SIG-M5 treated with dmso at 0.1 percent for 504 hours (cell line): ENCODE measurements at regions not wholly inside any gene's neighbourhood (a gene's known extent, or its start where the extent isn't known, plus 50 kb on each side); places are given as distances from the start of the nearest gene placed in this dataset.
"Not testable (repeated sequence)": the region's sequence is repeated elsewhere in the genome, so short reads cannot be mapped to it uniquely, and the experiment has no call there.

ENCODE experiments used
- DNase-seq: peaks from one replicate; lab custom pipeline; 2025; ENCODE audit not compliant: unreplicated experiment; lab: John Stamatoyannopoulos, UW

GRCh38 chr3:197431346-197431910, 124.3 kb downstream of the BDH1 start:
- DNase-seq = no peak

DNA sequence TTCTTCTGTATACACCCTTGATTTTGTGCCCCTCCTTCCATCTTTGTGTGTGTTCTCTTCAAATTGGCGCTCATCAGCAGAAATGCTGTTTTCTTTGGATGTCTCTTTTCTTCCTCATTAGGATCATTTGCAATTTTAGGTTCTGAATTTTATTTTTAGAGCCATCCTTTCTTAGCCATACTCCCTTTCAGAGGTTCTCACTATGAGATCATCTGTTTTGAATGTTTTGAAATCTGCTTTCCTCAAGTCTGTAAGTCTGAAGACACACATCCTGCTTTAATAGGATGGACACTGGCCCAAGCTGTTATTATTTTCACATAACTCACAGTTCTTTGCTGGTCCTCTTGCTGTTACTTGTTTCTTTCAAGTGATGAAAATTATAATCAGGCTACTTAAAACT, 124.8 kb downstream of the BDH1 start:
- peak; percentile 10 for DNase-seq

GRCh38 chr3:197430502-197430901, 125.3 kb downstream of the BDH1 start:
- no peak for DNase-seq

GRCh38 chr3:197428952-197429351, 126.8 kb downstream of the BDH1 start:
- DNase-seq = no peak

DNA sequence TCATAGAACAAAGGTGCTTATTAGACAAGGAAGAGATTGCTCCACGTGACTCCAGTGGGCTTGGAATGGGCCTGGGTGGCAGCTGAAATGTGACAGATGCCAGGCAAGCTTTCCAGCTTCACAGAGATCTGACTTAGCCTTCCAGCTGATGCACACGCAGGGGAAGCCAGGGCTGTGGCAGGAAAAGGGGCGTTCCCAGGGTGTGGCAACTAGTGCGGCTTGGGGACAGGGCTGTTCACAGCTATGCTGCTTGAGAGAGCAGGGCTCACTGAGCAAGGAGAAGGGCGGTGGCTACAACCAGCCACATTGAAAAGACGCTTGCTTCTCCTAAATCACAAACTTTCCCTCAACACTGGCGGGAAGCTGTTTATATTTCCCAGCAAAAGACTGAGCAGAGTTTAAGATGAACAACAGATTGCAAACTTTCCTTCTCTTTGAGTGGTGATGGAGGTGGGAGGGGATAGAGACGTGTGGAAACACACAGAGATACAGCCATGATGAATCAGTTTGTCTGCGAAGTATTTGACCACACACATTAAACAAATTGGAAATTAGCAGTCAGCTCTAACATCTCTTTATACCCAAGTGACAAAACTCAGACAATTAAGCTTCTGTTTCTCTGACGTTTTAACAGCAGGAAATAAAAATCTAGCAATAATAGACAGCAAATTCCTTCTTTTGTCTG, 127.5 kb downstream of the BDH1 start:
- DNase-seq = no peak

DNA sequence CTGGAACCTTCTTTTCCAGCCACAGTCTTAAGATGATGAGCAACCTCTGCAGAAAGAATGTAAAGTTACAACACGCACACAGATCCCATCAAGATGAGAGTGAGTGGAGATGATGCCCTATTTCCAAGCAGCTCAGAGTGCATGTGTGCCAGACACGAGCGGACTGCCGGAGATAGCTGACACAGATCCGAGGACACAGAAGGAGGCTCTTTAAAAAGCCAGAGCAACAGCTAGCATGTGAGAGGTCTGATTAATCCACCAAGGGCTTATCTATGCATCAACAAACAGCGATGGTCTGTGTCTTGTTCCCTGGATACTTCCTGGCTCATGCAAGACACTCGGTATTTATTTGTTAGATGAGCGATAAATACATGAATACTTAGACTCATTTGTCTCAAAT, 128.6 kb upstream of the DLG1 start:
- no peak for DNase-seq

DNA sequence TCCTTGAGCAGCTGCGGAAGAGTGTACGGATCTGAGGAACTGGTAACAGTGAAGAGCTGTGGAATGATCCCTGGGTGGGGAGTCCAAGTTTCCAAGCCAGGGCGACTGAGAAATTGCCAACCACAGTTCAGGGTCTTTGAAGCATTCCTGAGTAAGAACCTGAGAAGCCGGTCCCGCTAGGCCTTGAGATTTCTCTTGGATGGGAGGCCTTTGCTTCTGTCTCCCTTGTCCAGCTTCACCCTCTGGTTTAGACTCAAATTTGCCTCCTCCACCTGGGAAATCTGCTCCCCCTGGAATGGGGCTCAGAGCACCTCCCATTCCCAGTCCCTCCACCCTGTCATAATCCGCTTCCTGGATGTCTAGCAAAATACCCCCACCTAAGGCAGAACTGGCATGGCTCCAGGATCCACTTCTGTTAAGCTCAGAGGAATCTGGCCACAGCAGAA, 127.7 kb upstream of the DLG1 start:
- no peak for DNase-seq

DNA sequence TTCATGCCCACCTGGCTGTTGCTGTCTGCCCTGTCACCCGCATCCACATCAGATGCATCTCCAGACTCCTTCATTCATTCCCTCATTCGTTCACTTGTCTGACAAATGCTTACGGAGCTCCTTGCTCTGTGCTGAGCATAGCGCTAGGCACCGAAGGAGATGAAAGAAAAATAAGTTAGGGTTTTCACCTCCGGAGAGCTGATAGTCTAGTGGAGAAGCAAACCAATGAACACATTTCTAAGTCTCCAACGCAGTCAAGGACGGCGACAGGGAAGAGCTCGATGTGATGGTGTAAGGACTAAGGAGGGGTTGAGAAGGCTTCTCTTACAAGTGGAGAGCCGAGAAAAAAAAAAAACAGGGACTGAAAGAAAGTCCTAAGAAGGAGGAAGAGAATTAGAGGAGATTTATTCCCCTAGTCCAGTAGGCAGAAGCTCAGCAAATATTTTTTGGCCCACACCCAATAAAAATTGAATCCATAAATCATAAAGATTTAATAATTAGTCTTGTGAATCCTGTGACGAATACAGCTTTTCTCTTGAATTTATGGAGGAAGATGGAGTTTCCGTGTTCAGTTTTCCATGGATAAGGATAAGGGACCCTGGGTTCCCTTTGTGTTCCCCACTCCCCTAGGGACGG, 127.2 kb upstream of the DLG1 start:
- DNase-seq = no peak

- DNase-seq = no peak
These were observed 126.5 kb upstream of the DLG1 start for GRCh38 chr3:197424674-197425484.

GRCh38 chr3:197424266-197424665, 125.9 kb upstream of the DLG1 start:
- no peak for DNase-seq

DNA sequence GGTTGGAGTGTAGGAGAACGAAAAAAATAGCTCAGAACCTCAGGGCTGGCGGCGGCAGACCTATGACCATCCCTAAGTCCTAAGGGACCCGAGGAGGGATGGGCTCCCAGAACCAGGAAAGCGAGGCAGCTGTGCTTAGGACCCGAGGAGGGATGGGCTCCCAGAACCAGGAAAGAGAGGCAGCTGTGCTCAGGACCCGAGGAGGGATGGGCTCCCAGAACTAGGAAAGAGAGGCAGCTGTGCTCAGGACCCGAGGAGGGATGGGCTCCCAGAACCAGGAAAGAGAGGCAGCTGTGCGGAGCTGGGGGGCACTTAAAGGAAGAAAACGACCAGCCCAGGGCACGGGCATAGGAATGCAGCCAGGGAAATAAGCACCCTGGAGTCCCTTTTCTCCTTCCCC, 125.0 kb upstream of the DLG1 start:
- DNase-seq = no peak

DNA sequence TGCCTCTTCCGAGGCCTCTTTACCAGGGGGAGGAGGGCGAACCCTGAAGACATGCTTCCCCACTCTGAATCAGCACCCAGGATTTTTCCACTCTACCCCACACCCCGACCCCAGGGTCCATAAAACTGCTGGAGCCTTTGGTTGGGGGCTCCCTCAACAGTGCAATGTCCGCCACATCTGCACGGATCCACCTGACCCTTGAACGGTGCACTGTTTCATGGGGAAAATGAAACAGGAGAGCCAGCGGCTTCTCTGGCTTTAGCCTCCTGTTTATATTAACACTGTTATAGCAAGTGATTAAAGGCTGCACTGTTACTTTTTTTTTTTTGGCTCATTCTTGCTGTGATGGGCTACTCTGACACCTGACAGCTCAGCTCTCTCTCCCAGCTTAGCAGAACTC, 124.1 kb upstream of the DLG1 start:
- DNase-seq = no peak

- DNase-seq = no peak
These were observed 122.6 kb upstream of the DLG1 start for GRCh38 chr3:197421021-197421420.

DNA sequence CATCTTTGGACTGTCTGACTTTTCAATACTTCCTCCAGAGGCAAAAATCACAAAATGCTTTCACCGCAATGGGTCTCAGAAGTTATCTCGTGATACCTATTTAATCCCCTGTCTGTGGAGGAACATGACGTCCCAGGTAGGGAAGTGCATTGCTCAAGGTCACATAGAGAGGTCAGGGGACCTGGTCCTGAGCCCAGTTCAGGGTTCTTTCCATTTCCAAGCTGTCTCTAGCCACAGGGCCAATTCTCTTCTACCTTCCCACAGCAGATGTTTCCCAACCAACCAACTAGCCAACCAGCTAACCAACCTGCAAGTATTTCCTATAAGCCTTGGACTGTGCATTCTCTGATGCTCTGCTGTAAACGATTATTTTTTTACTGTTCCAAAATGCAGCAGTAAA, 122.2 kb upstream of the DLG1 start:
- no peak for DNase-seq

DNA sequence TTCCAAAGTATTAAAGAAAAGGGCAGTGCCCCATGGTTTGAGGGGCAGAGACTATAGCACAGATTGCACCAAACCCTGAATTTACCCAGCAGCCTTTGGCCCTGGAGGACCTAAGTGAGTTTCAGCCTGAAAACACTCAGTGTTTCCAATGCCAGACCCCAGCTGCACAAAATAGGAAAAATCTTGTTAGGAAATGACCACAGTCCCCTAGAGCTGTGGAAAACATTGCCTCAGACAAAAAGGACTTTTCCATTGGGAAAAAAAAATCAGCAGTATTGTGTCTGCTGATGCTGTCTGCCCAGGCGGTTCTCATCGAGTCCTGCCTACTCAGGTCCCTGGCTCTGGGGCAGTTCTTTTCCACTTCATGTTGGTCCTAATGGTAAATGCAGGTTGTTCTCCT, 121.7 kb upstream of the DLG1 start:
- no peak for DNase-seq

- DNase-seq = no peak
These were observed 121.3 kb upstream of the DLG1 start for GRCh38 chr3:197419696-197420095.

- DNase-seq = no peak
These were observed 119.7 kb upstream of the DLG1 start for GRCh38 chr3:197417911-197418618.

DNA sequence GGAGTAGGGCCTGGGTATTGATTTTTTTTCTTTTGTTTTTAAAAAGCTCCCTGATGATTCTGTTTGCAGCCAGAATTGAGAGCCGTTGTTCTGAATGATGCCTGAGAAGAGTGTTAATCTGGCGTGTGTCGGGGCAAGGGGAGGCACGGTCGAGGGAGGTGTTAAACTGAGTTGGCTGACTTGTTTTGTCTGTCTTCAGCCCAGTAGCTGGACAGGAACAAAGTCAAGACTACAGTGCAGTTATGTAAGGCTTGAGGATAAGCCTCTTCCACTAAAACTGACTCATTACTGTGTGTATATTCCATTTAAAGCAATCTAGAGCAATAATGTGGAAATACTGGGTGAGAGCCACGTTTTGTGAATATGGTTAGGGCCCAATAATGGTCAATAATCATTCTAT, 119.0 kb upstream of the DLG1 start:
- DNase-seq = no peak

DNA sequence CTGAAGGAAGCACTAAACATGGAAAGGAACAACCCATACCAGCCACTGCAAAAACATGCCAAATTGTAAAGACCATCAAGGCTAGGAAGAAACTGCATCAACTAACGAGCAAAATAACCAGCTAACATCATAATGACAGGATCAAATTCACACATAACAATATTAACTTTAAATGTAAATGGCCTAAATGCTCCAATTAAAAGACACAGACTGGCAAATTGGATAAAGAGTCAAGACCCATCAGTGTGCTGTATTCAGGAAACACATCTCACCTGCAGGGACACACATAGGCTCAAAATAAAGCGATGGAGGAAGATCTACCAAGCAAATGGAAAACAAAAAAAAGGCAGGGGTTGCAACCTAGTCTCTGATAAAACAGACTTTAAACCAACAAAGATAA, 113.5 kb upstream of the DLG1 start:
- DNase-seq = not testable (repeated sequence)

DNA sequence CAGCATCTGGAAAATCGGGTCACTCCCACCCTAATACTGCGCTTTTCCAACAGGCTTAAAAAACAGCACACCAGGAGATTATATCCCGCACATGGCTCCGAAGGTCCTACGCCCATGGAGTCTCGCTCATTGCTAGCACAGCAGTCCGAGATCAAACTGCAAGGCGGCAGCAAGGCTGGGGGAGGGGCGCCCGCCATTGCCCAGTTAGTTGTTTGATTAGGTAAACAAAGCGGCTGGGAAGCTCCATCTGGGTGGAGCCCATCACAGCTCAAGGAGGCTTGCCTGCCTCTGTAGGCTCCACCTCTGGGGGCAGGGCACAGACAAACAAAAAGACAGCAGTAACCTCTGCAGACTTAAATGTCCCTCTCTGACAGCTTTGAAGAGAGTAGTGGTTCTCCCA, 111.8 kb upstream of the DLG1 start:
- not testable (repeated sequence) for DNase-seq
